ENCODE measurements at regions not wholly inside any gene's neighbourhood (a gene's known extent, or its start where the extent isn't known, plus 50 kb on each side); places are given as distances from the start of the nearest gene placed in this dataset.

DNA sequence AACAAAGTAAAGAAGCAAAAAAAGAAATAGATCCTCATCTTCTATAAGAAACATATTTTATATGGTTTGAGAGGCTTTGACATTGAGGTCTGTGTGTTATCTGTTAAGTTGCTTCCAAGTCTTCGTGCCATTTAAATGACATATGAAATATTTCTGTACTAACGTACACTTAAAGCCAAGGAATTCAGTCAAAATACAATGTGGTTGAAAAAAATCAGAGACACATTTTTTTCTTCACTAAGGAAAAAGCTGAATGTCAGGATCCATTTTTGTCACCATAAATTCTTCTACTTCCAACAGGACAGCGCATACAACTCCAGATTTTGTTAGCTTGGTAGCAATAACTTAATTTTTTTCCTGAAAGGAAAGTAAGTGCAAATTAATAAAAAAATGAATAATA is 168.5 kb downstream of the FAT4 start:
- Histone ChIP-seq H3K4me1 (ENCODE audit: control insufficient read depth, extremely low read depth, insufficient read depth, low read length) (no peaks in the 10 kb centered on the region), H3K36me3 (ENCODE audit: control insufficient read depth in 2 of 2, extremely low read depth in 1 of 2, insufficient read depth in 2 of 2, low read length in 2 of 2) (peaks cover 3 to 10% of the 10 kb centered on the region in 2 experiments), H3K27me3 (ENCODE audit: control insufficient read depth in 2 of 2, insufficient read depth in 2 of 2, low read length in 2 of 2) (no peaks in the 10 kb centered on the region), H3K27ac (ENCODE audit: insufficient read depth, low read depth, low read length) (no peak overlapping the region), H4K20me1 (replicated peaks; ENCODE audit: control insufficient read depth, extremely low read depth, insufficient read depth, low read length) (no peaks in the 10 kb centered on the region), H3K4me2 (ENCODE audit: insufficient read depth, low read length) (no peak overlapping the region), H3K9me1 (replicated peaks; ENCODE audit: control insufficient read depth, extremely low read depth, insufficient read depth, low read length) (no peaks in the 10 kb centered on the region), H3K4me3 (replicated peaks in 1 of 3; ENCODE audit: insufficient read depth in 1 of 3, low read depth in 1 of 3, low read length in 3 of 3) (no peak overlapping the region), H2AFZ (ENCODE audit: low read depth, low read length) (no peak overlapping the region), H3K9me3 (replicated peaks; ENCODE audit: control insufficient read depth, insufficient read depth, low read length) (no peaks in the 10 kb centered on the region), H3K79me2 (ENCODE audit: control insufficient read depth, insufficient read depth, low read length) (no peaks in the 10 kb centered on the region), H3K9ac (replicated peaks; ENCODE audit: extremely low read depth, insufficient read depth, low read length) (no peak overlapping the region)
- FAIRE-seq (no peak), DNase-seq (ENCODE audit: low read depth, low spot score) (no peak)
- TF ChIP-seq MAX (IDR thresholded peaks at IDR 0.05; ENCODE audit: insufficient read depth, insufficient read length) (no peak), POLR2AphosphoS5 (IDR thresholded peaks at IDR 0.05; ENCODE audit: insufficient read depth, low read depth, low read length) (no peak), JUN (IDR thresholded peaks at IDR 0.05; ENCODE audit: borderline replicate concordance, insufficient read depth, insufficient read length, low read depth) (no peak), FOS (IDR thresholded peaks at IDR 0.05; ENCODE audit: borderline replicate concordance, insufficient read depth, low read length) (no peak), POLR2A (IDR thresholded peaks at IDR 0.05; ENCODE audit: low read depth, low read length) (no peak), EZH2 (IDR thresholded peaks at IDR 0.05; ENCODE audit: borderline replicate concordance, low read depth, low read length, severe bottlenecking) (no peak), MYC (IDR thresholded peaks at IDR 0.05; ENCODE audit: low read depth, low read length) (no peak), GATA2 (IDR thresholded peaks at IDR 0.05; ENCODE audit: insufficient read depth, insufficient read length, low read depth, low read length) (no peak)
- TF ChIP-seq, protein P1, sequence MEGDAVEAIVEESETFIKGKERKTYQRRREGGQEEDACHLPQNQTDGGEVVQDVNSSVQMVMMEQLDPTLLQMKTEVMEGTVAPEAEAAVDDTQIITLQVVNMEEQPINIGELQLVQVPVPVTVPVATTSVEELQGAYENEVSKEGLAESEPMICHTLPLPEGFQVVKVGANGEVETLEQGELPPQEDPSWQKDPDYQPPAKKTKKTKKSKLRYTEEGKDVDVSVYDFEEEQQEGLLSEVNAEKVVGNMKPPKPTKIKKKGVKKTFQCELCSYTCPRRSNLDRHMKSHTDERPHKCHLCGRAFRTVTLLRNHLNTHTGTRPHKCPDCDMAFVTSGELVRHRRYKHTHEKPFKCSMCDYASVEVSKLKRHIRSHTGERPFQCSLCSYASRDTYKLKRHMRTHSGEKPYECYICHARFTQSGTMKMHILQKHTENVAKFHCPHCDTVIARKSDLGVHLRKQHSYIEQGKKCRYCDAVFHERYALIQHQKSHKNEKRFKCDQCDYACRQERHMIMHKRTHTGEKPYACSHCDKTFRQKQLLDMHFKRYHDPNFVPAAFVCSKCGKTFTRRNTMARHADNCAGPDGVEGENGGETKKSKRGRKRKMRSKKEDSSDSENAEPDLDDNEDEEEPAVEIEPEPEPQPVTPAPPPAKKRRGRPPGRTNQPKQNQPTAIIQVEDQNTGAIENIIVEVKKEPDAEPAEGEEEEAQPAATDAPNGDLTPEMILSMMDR (IDR thresholded peaks at IDR 0.05; ENCODE audit: extremely low read depth in 1 of 2, insufficient read depth in 1 of 2, low read depth in 1 of 2, low read length in 2 of 2) = no peak
- dilution Hi-C loops (cut with MboI; ENCODE audit: extremely low pct_ligation_motif_present, low sequenced_read_pairs) (no loop called here), intact Hi-C loops (cut with micrococcal nuclease) (loop anchor here (5.0 kb wide), 1 partner anchor 96 kb away; no protein-coding TSS in a partner anchor)
- ChIA-PET CTCF (interaction anchor here (1.2 to 1.5 kb wide), 2 partner anchors 9 to 268 kb away, joined by 4 read pairs; no protein-coding TSS in a partner anchor), POLR2A (no interaction called here)
- BruUV-seq (replicated peaks) = no TSS peak
